ENCODE measurements at regions not wholly inside any gene's neighbourhood (a gene's known extent, or its start where the extent isn't known, plus 50 kb on each side); places are given as distances from the start of the nearest gene placed in this dataset.

- Histone ChIP-seq H3K9me3 (ENCODE audit: insufficient read depth, low read depth, low read length) (no peaks in the 10 kb centered on the region), H3K27ac (ENCODE audit: low read length) (no peak overlapping the region), H3K9ac (ENCODE audit: low read depth, low read length) (no peak overlapping the region), H3K4me3 (ENCODE audit: low read length) (no peak overlapping the region), H3K27me3 (ENCODE audit: insufficient read depth, low read length) (no peaks in the 10 kb centered on the region), H3K36me3 (ENCODE audit: insufficient read depth, low read depth, low read length) (no peaks in the 10 kb centered on the region), H3K4me1 (ENCODE audit: insufficient read depth, low read length) (no peaks in the 10 kb centered on the region)
Measured at GRCh38 chr10:4029866-4030265, 244.9 kb upstream of the KLF6 start.

- Histone ChIP-seq H3K36me3 (ENCODE audit: insufficient read depth, low read depth, low read length) (no peaks in the 10 kb centered on the region), H3K27ac (ENCODE audit: low read length) (no peak overlapping the region), H3K27me3 (ENCODE audit: insufficient read depth, low read length) (no peaks in the 10 kb centered on the region), H3K4me1 (ENCODE audit: insufficient read depth, low read length) (no peaks in the 10 kb centered on the region), H3K9me3 (ENCODE audit: insufficient read depth, low read depth, low read length) (no peaks in the 10 kb centered on the region), H3K9ac (ENCODE audit: low read depth, low read length) (no peak overlapping the region), H3K4me3 (ENCODE audit: low read length) (no peak overlapping the region)
Measured at GRCh38 chr10:4028854-4029583, 244.0 kb upstream of the KLF6 start.

- H3K27me3 ChIP-seq (ENCODE audit: insufficient read depth, low read length), result no peaks in the 10 kb centered on the region
Measured at GRCh38 chr10:4028027-4028471, 243.0 kb upstream of the KLF6 start.

GRCh38 chr10:4025339-4025738, 240.3 kb upstream of the KLF6 start:
- Histone ChIP-seq H3K36me3 (ENCODE audit: insufficient read depth, low read depth, low read length) (no peaks in the 10 kb centered on the region), H3K9me3 (ENCODE audit: insufficient read depth, low read depth, low read length) (no peaks in the 10 kb centered on the region), H3K27ac (ENCODE audit: low read length) (no peak overlapping the region), H3K4me1 (ENCODE audit: insufficient read depth, low read length) (no peaks in the 10 kb centered on the region), H3K4me3 (ENCODE audit: low read length) (no peak overlapping the region), H3K9ac (ENCODE audit: low read depth, low read length) (no peak overlapping the region), H3K27me3 (ENCODE audit: insufficient read depth, low read length) (no peaks in the 10 kb centered on the region)

More at GRCh38 chr10:4028027-4028471, 243.0 kb upstream of the KLF6 start:
- H3K9me3 ChIP-seq (ENCODE audit: insufficient read depth, low read depth, low read length), result no peaks in the 10 kb centered on the region
- H3K9ac ChIP-seq (ENCODE audit: low read depth, low read length), result no peak overlapping the region
- H3K36me3 ChIP-seq (ENCODE audit: insufficient read depth, low read depth, low read length), result no peaks in the 10 kb centered on the region
- no peaks in the 10 kb centered on the region for H3K4me1 ChIP-seq (ENCODE audit: insufficient read depth, low read length)
- H3K4me3 ChIP-seq (ENCODE audit: low read length), result no peak overlapping the region
- no peak overlapping the region for H3K27ac ChIP-seq (ENCODE audit: low read length)

- H3K9ac ChIP-seq (ENCODE audit: low read depth, low read length), result no peak overlapping the region
- no peaks in the 10 kb centered on the region for H3K36me3 ChIP-seq (ENCODE audit: insufficient read depth, low read depth, low read length)
- H3K4me1 ChIP-seq (ENCODE audit: insufficient read depth, low read length), result no peaks in the 10 kb centered on the region
- no peak overlapping the region for H3K27ac ChIP-seq (ENCODE audit: low read length)
- no peaks in the 10 kb centered on the region for H3K9me3 ChIP-seq (ENCODE audit: insufficient read depth, low read depth, low read length)
- H3K27me3 ChIP-seq (ENCODE audit: insufficient read depth, low read length), result no peaks in the 10 kb centered on the region
- H3K4me3 ChIP-seq (ENCODE audit: low read length), result no peak overlapping the region
Measured at GRCh38 chr10:4024516-4025245, 239.7 kb upstream of the KLF6 start.

- no peaks in the 10 kb centered on the region for H3K9me3 ChIP-seq (ENCODE audit: insufficient read depth, low read depth, low read length)
- H3K27ac ChIP-seq (ENCODE audit: low read length), result no peak overlapping the region
- no peak overlapping the region for H3K4me3 ChIP-seq (ENCODE audit: low read length)
- H3K9ac ChIP-seq (ENCODE audit: low read depth, low read length), result no peak overlapping the region
- no peaks in the 10 kb centered on the region for H3K27me3 ChIP-seq (ENCODE audit: insufficient read depth, low read length)
- H3K36me3 ChIP-seq (ENCODE audit: insufficient read depth, low read depth, low read length), result no peaks in the 10 kb centered on the region
- no peaks in the 10 kb centered on the region for H3K4me1 ChIP-seq (ENCODE audit: insufficient read depth, low read length)
Measured at GRCh38 chr10:4024027-4024426, 239.0 kb upstream of the KLF6 start.

- H3K27me3 ChIP-seq (ENCODE audit: insufficient read depth, low read length), result no peaks in the 10 kb centered on the region
- no peaks in the 10 kb centered on the region for H3K4me1 ChIP-seq (ENCODE audit: insufficient read depth, low read length)
- H3K4me3 ChIP-seq (ENCODE audit: low read length), result no peak overlapping the region
- H3K9me3 ChIP-seq (ENCODE audit: insufficient read depth, low read depth, low read length), result no peaks in the 10 kb centered on the region
- H3K36me3 ChIP-seq (ENCODE audit: insufficient read depth, low read depth, low read length), result no peaks in the 10 kb centered on the region
- H3K9ac ChIP-seq (ENCODE audit: low read depth, low read length), result no peak overlapping the region
- no peak overlapping the region for H3K27ac ChIP-seq (ENCODE audit: low read length)
Measured at GRCh38 chr10:4022473-4022872, 237.5 kb upstream of the KLF6 start.

- Histone ChIP-seq H3K36me3 (ENCODE audit: insufficient read depth, low read depth, low read length) (no peaks in the 10 kb centered on the region), H3K9me3 (ENCODE audit: insufficient read depth, low read depth, low read length) (no peaks in the 10 kb centered on the region), H3K27me3 (ENCODE audit: insufficient read depth, low read length) (no peaks in the 10 kb centered on the region), H3K9ac (ENCODE audit: low read depth, low read length) (no peak overlapping the region), H3K27ac (ENCODE audit: low read length) (no peak overlapping the region), H3K4me1 (ENCODE audit: insufficient read depth, low read length) (no peaks in the 10 kb centered on the region), H3K4me3 (ENCODE audit: low read length) (no peak overlapping the region)
Measured at GRCh38 chr10:4020631-4021030, 235.6 kb upstream of the KLF6 start.

- Histone ChIP-seq H3K36me3 (ENCODE audit: insufficient read depth, low read depth, low read length) (no peaks in the 10 kb centered on the region), H3K4me3 (ENCODE audit: low read length) (no peak overlapping the region), H3K27me3 (ENCODE audit: insufficient read depth, low read length) (no peaks in the 10 kb centered on the region), H3K9me3 (ENCODE audit: insufficient read depth, low read depth, low read length) (no peaks in the 10 kb centered on the region), H3K27ac (ENCODE audit: low read length) (no peak overlapping the region), H3K9ac (ENCODE audit: low read depth, low read length) (no peak overlapping the region), H3K4me1 (ENCODE audit: insufficient read depth, low read length) (no peaks in the 10 kb centered on the region)
Measured at GRCh38 chr10:4018054-4018511, 233.1 kb upstream of the KLF6 start.

- no peaks in the 10 kb centered on the region for H3K4me1 ChIP-seq (ENCODE audit: insufficient read depth, low read length)
- no peak overlapping the region for H3K4me3 ChIP-seq (ENCODE audit: low read length)
- H3K9me3 ChIP-seq (ENCODE audit: insufficient read depth, low read depth, low read length), result no peaks in the 10 kb centered on the region
- no peak overlapping the region for H3K27ac ChIP-seq (ENCODE audit: low read length)
- no peaks in the 10 kb centered on the region for H3K36me3 ChIP-seq (ENCODE audit: insufficient read depth, low read depth, low read length)
- no peak overlapping the region for H3K9ac ChIP-seq (ENCODE audit: low read depth, low read length)
- H3K27me3 ChIP-seq (ENCODE audit: insufficient read depth, low read length), result no peaks in the 10 kb centered on the region
Measured at GRCh38 chr10:4017336-4017735, 232.3 kb upstream of the KLF6 start.

GRCh38 chr10:4016214-4016740, 231.3 kb upstream of the KLF6 start:
- Histone ChIP-seq H3K27ac (ENCODE audit: low read length) (no peak overlapping the region), H3K4me1 (ENCODE audit: insufficient read depth, low read length) (no peaks in the 10 kb centered on the region), H3K9me3 (ENCODE audit: insufficient read depth, low read depth, low read length) (no peaks in the 10 kb centered on the region), H3K4me3 (ENCODE audit: low read length) (no peak overlapping the region), H3K36me3 (ENCODE audit: insufficient read depth, low read depth, low read length) (no peaks in the 10 kb centered on the region), H3K27me3 (ENCODE audit: insufficient read depth, low read length) (no peaks in the 10 kb centered on the region), H3K9ac (ENCODE audit: low read depth, low read length) (no peak overlapping the region)

- Histone ChIP-seq H3K4me1 (ENCODE audit: insufficient read depth, low read length) (no peaks in the 10 kb centered on the region), H3K9me3 (ENCODE audit: insufficient read depth, low read depth, low read length) (no peaks in the 10 kb centered on the region), H3K4me3 (ENCODE audit: low read length) (no peak overlapping the region), H3K27ac (ENCODE audit: low read length) (no peak overlapping the region), H3K27me3 (ENCODE audit: insufficient read depth, low read length) (no peaks in the 10 kb centered on the region), H3K36me3 (ENCODE audit: insufficient read depth, low read depth, low read length) (no peaks in the 10 kb centered on the region), H3K9ac (ENCODE audit: low read depth, low read length) (no peak overlapping the region)
Measured at GRCh38 chr10:4013651-4014121, 228.7 kb upstream of the KLF6 start.
